ENCODE measurements at regions not wholly inside any gene's neighbourhood (a gene's known extent, or its start where the extent isn't known, plus 50 kb on each side); places are given as distances from the start of the nearest gene placed in this dataset.

DNA sequence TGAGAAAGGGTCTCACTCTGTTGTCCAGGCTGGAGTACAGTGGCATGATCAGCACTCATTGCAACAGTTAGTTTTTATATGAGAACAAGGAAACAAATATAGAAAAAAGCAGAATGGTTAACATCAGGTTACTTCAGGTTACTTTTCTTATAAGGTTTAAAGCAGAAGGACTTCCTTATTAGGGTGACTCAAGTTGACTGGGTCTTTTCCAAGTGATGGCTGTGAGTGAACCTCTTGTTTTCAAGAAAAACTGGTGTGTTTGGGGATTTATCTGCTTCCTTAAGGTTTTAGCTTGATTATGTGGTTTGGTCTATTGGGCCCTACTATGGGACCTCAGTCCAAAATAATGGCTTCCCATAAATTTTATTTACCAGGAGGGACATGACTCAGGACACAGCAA is 99.2 kb downstream of the ARRDC3 start:
- DNase-seq, result peak; percentile 23 to 78 (median 50)

DNA sequence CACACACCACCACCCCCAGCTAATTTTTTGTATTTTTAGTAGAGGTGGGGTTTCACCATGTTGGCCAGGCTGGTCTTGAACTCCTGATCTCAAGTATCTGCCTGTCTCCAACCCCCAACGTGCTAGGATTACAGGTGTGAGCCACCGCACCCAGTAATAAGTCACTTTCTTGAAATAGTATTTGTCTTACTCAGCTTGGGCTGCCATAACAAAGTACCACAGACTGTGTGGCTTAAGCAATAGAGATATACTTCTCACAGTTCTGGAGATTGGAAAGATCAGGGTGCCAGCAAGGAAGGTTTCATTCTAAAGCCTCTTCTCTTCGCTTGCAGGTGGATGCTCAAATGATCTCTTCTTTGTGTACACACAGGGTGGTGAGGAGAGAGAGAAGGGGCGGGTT is 99.8 kb downstream of the ARRDC3 start:
- DNase-seq, result no peak

DNA sequence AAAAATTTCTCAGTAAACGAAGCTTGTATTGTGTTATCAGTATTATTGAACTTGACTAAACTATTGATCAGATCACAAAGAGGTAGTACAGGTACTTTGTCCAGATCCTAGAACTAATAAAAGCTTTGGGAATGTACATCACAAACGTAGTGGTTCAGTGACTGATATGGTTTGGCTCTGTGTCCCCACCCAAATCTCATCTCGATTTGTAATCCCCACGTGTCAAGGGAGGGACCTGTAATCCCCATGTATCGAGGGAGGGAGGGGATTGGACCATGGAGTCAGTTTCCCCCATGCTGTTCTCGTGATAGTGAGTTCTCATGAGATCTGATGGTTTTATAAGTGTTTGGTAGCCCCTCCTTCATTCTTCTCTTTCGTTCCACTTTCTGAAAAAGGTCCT is 100.9 kb downstream of the ARRDC3 start:
- no peak for DNase-seq

DNA sequence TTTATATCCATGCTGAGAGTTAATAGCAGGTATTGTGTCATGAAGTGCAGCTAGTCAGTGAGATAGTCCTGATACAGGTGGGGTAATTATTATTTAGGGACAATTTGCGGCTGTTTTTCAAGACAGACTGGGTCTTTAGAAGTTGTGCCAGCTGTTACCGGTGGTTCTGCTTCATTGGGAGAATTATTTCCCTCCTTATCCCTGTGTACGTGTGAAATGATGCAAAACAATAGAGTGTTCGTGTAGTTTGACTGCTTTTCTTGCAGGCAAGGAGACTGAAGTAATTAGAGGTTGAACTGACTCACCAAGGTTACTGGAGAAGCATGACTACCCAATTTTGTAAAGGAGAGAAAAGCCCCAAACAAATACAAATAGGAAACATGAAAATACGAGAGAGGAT is 101.7 kb downstream of the ARRDC3 start:
- peak in 3 of 4 experiments; percentile 35 to 69 (median 56) for DNase-seq

DNA sequence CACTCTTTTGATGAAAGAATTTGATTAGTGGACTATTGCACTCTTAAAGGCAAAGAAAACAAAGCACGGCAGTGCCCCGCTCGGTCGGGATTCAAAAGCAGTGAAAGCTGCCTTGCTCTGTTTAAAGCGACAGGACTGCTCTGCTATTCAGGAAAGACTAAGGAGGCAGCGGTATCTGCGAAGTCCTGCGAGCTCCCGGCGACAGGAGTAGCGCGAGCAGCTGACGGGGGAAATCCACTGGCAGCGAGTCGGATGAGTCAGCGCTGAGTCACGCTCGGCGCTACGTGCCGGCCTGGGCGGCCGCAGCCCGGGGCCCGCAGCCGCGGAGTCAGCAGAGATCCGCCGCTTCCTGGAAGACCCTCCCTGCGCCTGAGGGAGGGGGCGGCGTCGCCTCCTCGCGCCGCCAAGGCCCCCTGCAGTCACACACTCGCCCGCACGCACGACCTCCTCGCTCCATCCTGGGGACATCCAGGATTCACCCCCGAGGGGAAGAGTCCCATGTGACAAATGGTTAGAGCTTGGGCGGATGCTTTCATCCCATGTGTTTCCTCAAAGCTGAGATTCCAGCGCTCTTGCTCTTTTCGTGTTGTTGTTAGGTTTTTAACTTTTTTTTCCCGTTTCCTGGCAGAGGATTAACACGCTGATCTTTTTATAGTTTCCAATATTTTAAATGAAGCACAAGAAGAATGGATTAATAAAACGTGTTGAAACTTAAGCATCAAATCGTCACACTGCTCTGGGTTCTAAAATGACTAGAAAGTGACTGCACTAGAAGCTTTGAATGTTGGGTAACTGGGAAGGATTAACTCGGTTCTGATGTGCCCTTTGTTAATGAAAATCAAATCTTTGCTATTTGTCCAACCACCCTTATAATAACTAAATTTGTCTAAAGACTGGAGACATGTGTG is 102.5 kb downstream of the ARRDC3 start:
- peak; percentile 96 to 98 (median 97) for DNase-seq

DNA sequence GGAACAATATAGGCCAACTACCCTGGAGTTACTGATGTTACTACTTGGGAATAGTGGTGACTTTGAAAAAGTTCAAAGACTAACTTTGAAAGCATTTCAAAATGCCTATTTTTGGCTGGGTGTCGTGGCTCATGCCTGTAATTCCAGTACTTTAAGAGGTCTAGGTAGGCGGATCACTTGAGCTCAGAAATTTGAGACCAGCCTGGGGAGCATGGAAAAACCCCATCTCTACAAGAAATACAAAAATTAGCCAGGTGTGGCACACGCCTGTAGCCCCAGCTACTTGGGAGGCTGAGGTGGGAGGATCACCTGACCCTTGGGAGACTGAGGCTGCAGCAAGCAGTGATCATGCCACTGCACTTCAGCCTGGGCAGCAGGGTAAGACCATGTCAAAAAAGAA is 105.3 kb downstream of the ARRDC3 start:
- DNase-seq, result no peak

DNA sequence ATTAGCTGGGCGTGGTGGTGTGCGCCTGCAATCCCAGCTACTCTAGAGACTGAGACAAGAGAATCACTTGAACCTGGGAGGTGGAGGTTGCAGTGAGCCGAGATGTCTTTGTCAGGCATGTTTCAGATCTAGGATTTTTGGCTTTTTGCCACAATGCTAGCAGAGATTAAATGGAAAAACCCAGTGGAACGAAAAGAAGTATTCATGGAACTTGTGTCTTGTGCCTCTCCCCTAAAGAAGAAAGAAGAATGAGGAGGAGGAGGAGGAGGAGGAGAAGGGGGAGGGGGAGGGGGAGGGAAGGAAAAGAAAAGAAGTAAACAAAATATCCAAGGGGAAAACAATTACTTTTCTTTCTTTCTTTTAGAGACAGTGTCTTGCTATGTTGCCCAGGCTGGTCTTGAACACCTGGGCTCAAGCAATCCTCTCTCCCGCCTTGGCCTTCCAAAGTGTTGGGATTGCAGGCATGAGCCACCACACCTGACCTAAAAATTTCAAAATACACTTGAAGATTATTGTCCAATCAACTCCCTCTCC is 106.0 kb downstream of the ARRDC3 start:
- no peak for DNase-seq

DNA sequence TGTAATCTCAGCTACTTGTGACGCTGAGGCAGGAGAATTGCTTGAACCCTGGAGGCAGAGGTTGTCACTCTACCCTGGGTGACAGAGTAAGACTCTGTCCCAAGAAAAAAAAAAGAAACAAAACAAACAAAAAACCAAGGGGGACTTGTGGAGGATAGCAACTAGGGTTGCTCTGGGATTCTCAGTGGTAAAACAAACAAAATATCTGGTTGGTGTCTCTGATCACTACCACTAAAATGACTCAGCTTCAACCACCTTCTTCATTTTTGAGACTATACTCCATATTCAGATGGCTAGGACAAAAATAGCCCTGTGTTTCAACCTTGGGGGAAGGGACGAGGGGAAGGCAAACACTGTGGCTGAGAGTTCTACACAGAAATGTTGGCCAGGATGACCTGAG is 110.3 kb downstream of the ARRDC3 start:
- DNase-seq, result peak in 3 of 4 experiments; percentile 12 to 34 (median 31)

DNA sequence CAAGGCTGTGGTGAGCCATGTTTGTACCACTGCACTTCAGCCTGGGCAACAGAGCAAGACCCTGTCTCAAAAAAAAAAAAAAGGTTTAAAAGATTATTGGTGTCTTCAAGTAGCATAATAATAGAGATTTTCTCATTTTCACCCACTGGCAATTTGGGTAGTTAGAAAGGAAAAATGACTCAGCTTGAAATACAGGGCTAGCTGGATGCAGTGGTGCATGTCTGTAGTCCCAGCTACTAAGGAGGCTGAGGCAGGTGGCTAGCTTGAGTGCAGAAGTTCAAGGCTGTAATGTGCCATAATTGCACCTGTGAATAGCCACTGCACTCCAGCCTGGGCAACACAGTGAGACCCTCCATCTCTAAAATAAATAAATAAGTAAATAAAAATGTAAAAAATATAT is 111.1 kb downstream of the ARRDC3 start:
- no peak for DNase-seq

DNA sequence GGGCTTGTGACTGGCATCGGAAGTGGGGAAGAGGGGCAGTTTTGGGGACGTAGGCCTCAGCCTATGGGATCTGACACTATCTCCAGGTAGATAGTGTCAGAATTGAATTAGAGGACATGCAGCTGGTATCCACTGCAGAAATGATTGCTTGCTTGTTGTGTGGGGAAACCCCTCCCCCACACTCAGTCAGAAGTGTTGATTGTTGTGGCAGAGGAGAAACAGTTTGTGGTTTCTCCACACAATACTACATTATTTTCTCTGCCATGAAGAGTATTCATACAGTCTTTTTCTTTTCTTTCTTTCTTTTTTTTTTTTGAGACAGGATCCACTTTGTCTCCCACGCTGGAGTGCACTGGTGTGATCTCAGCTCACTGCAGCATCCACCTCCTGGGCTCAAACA is 113.9 kb downstream of the ARRDC3 start:
- no peak for DNase-seq

DNA sequence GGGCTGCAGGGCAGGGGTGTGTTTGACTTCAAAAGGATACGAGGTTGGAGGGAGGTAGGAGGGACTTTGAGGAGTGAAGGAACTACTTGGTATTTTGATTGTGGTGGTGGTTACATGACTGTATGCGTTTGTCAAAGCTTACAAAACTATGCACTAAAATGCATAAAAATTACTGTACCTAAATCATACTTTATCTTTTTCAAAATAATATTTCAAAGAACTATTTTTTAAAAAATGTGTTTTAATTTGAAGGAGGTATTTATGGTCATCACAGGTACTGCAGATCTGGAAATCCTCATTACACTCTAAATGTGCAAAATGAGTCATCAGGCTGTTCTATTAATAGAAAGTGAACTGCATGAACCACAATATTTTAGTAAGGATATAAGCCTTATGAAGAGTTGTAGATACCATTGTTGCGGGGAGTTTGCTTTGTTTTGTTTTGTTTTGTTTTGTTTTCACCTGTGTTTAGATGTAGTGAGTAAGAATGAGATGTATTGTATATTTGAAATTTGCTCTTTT is 116.9 kb downstream of the ARRDC3 start:
- peak in 2 of 4 experiments; percentile 53 to 62 for DNase-seq

DNA sequence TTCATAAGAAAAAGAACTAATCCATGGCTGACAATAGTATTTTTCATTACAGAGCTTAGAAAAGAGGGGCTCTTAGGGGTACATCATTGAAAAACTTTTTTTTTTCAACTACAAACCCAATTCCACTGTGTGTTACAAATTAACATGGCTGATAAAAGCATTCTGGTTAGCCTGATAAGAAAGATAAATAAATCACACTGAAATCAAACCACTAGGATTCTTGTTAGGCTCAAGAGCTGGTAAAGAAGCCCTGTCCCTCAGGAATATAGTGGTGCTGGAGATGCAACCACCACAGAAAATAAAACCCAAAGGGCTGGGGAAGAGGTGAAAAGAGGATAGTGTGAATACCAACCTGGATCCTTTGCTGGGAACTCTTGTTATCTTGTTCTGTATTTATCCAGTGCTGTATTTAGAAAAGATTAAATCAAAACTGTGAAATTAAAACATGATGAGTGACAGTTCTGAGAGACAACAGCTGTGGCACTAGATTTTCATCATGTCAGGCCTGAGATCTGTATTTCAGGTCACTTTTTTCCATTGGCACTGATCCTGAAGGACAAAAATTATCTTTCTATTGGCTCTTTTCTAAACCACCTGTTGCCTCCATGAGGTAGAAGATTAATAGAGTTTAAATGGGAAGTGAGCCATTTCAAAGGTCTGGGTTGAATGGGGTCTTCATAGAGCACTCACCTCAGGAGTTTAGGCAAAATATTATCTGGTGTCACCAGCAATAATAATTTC is 118.6 kb downstream of the ARRDC3 start:
- DNase-seq, result no peak

DNA sequence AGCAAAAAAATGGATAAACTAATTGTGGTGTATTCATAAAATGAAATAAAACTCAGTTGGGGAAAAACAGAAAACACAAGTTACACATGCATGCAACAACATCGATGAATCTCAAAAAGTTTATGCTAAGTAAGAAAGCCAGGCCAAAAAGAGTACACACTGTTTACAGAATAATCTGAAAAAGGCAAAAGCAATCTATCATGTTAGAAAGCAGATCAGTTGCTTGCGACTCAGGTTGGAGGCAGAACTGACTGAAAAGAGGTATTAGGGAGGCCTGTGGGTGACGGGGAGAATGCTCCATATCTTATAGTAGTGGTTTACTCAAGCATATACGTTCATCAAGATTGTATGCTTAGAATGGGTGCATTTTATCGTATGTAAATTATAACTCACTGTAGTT is 119.2 kb downstream of the ARRDC3 start:
- DNase-seq, result no peak

DNA sequence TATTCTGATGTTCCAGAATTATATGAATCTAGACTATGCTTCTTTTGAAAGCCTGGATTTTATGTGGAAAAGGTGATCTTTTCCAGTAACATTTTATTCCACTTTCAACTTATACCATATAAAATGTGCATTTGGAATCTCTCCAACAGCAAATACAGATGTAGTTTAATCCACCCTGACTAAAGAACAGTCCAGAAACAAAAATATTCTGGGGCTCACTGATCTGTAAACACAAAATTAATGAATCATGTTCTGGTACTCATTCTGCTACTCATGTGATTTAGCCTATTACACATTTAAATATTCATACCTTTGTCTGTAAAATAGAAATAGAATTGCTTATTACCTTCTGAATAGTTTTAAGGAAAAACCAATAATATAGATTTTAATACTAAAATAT is 125.8 kb downstream of the ARRDC3 start:
- no peak for DNase-seq

DNA sequence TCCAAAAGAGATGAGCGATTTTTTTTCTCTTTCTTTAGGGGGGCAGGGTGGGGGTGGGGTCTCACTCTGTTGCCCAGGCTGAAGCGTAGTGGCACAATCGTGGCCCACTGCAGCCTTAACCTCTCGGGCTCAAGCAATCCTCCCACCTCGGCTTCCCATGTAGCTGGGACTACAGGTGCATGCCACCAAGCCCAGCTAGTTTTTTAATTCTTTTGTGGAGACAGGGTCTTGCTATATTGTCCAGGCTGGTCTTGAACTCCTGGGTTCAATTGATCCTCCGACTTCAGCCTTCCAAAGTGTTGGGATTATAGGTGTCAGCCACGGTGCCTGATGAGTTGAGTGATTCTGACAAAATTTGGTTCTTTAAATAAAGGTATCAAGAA is 127.0 kb downstream of the ARRDC3 start:
- DNase-seq, result no peak

DNA sequence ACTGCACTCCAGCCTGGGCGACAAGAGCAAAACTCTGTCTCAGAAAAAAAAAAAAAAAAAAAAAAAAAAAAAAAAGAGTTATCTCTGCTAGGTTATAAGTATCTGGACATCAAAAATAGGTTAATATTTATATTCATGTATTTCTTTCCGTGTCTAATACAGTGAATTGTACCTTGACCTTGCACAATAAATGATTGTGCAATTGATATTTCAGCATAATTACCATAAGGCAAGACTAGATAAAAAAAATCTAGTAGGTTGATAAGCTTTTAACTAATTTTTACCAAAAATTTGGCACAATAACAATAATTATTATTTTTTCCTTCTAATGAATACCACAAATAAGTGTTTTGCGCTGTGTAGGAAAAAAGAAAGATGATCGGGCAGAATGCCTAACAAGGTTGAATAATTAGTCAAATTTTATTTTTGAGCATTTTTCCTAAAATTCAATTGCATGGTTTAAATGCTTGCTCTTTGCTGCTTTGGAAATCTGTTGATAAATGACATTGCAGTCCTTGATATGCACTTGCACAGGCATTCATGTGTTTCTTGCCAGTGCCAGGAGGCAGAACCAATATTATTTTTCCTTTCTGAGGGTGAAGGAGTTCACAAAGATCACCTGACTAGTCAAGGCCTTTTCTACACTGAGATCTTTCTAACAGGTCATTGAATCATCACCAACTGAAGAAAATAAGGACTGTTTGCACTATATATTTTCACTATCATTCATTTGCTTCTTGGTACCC is 127.5 kb downstream of the ARRDC3 start:
- DNase-seq, result no peak

DNA sequence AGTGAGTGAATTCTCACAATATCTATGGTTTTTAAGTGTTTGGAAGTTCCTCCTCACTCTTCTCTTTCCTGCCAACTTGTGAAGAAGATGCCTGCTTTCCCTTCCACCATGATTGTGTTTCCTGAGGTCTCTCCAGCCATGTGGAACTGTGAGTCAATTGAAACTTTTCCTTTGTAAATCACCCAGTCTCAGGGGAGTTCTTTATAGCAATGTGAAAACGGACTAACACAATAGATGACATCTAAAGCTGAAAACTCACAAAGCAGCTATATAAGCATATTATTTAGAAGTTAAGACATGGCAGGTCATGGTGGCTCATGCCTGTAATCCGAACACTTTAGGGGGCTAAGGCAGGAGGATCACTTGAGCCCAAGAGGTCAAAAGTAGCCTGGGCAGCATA is 130.2 kb downstream of the ARRDC3 start:
- no peak for DNase-seq

DNA sequence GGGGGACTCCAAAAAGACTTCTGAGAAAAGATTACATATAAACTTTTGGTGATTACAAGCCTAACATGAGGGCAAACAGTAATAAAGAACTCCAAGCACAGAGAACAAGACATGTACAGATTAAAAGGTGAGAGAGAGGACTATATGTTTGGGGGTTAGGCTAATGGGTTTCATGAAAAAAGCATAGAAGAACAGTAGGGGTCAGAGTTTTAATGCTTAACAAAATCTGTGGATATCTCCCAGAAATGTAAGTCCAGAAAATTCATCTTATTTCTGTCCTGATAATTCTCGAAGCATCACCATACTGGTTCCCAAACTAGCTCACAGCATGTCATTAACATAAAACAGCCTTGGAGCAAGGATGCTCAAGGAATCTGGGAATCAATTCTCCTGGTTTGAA is 137.2 kb downstream of the ARRDC3 start:
- DNase-seq, result peak in 1 of 4 experiments; percentile 5

DNA sequence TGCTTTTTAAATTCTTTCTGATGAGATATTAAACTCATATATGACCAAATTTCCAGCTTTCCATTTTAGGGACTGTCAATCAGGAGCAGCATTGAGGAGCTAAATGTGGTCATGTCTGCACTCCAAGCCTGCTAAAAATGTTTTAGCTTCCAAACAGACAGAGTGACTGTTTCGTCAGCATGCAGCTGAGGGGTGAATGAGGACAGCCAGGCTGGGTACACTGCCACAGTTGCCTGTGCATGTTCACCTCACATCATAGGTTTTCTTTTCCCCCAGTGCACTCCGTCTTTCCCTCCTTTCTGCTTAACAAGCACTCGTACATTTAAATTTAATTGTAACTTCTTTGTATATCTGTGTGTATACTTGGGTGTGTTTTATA is 138.1 kb downstream of the ARRDC3 start:
- DNase-seq, result no peak

DNA sequence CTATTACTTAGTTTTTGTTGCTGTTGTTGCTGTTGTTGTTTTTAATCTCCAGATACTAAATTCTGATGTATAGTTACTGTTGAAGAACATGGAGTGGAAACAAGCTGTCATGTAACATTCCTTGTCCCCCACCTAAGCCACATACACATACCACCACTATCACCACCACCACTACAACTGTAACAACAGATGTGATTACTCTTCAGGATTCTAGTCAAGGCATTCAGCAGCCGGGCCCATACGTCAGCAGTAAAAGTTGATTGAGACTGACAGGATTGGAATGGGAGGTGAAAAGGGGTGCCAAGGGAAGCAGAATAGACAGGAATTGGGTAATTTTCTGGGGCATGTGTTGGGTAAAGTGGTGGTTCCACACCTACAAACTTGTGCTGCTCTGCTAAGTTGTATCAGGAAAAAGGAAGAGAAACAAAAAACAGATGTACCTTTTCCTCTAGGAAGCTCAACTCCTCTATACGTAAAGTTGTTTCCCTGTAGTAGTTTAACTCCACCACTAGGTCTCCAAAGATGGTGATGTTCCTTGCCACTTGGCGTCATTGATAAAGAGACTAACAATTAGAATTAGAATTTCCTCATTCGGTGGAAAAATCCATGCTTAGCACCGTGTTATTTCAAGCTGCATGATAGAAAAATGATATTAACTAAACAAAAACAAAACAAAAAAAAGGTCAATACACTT is 138.6 kb downstream of the ARRDC3 start:
- DNase-seq, result no peak

DNA sequence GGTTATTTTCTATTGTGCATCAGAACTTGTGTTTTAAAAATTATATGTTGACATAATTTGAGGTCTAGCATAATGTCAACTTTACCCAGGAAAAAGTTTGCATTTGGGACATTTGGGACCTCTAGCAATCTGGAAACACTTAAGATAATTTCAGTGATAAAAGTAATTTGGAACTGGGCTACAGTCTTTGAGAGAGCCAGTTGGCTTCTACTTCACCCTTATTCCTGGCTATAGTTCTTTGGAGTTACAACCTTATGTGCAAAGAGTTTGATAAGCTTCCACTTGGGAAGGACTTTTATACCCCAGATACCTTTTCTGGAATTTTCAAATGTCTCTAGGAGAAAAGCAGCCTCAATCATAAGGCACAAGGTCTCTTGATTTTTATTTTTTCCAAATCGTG is 139.3 kb downstream of the ARRDC3 start:
- no peak for DNase-seq

DNA sequence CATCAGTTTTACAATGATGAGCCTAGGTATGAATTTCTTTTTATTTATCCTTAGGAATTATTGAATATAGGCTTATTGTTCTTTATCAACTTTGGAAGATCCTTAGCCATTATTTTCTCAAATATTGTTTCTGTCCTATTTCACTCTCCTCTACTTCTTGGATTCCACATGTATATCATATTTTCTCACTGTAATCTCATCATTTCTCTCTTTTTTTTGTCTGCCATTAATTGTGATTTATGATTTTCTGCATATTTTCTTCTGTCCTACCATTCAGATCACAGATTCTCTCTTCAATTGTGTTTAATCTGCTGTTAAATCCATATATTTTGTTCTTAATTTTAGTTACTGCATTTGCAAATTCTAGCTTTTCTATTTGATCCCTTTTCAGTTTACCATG is 139.8 kb downstream of the ARRDC3 start:
- no peak for DNase-seq
